ENCODE measurements at regions not wholly inside any gene's neighbourhood (a gene's known extent, or its start where the extent isn't known, plus 50 kb on each side); places are given as distances from the start of the nearest gene placed in this dataset.
A peak's percentile ranks its signal among the peaks of the same experiment; 100 is the strongest.

DNA sequence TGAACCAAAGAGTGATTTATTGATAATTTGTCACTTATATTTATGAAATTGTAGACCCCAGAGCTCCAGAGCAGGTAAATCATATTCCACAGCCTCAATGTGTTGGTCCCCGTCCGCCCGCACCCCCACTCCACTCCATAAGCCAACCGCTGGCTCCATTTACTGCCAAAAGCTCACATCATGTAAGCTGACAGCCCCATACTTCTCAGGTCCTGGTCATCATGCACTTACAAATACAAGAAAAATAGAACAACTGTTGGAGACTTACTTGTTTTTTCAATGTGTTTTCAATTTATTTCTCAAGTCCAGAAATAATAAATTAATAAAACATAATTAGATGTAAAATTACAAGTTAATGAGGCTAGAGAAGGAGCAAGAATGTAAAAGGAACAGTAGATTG lies 235.7 kb upstream of the HAND2 start:
- H3K4me3 ChIP-seq (ENCODE audit: low read depth, low read length), result no peak overlapping the region; the same call in 1 of the 2 replicates
- TF ChIP-seq, protein P1, sequence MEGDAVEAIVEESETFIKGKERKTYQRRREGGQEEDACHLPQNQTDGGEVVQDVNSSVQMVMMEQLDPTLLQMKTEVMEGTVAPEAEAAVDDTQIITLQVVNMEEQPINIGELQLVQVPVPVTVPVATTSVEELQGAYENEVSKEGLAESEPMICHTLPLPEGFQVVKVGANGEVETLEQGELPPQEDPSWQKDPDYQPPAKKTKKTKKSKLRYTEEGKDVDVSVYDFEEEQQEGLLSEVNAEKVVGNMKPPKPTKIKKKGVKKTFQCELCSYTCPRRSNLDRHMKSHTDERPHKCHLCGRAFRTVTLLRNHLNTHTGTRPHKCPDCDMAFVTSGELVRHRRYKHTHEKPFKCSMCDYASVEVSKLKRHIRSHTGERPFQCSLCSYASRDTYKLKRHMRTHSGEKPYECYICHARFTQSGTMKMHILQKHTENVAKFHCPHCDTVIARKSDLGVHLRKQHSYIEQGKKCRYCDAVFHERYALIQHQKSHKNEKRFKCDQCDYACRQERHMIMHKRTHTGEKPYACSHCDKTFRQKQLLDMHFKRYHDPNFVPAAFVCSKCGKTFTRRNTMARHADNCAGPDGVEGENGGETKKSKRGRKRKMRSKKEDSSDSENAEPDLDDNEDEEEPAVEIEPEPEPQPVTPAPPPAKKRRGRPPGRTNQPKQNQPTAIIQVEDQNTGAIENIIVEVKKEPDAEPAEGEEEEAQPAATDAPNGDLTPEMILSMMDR (IDR thresholded peaks at IDR 0.05; ENCODE audit: low read depth, low read length), result no peak
- H3K27me3 ChIP-seq, result no peaks in the 10 kb centered on the region
- peak; percentile 72 for DNase-seq
- H3K4me1 ChIP-seq, result peaks cover 26% of the 10 kb centered on the region
- no peaks in the 10 kb centered on the region for H3K36me3 ChIP-seq
- no peaks in the 10 kb centered on the region for H3K9me3 ChIP-seq

DNA sequence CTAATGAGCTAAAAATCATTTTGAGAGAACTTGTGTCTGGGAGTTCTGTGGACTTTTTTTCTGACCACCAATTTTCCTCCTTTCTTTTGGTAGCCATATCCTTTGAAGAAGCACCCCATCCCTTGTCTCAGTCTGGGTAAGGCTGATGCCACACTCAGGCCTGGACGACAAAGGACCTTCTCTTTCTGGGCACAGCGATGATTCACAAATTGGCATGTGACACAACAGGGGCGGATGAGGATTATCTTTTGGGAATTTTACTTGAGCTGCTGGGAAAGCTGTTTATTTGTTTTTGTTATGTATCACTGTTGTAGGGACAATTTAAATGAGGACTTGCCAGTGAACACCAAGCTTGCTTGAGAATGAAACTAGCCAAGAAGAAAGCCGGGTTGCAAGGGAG lies 233.4 kb upstream of the HAND2 start:
- DNase-seq, result no peak
- peaks cover 2% of the 10 kb centered on the region; the same call in 1 of the 2 replicates for H3K36me3 ChIP-seq
- no peaks in the 10 kb centered on the region for H3K27me3 ChIP-seq
- H3K4me3 ChIP-seq (ENCODE audit: low read depth, low read length), result no peak overlapping the region
- TF ChIP-seq, protein P1 (IDR thresholded peaks at IDR 0.05; ENCODE audit: low read depth, low read length), result no peak
- peaks cover 26% of the 10 kb centered on the region for H3K4me1 ChIP-seq
- no peaks in the 10 kb centered on the region for H3K9me3 ChIP-seq

GRCh38 chr4:173761938-173762337 lies 231.9 kb upstream of the HAND2 start:
- TF ChIP-seq, protein P1 (IDR thresholded peaks at IDR 0.05; ENCODE audit: low read depth, low read length), result no peak
- no peaks in the 10 kb centered on the region for H3K9me3 ChIP-seq

GRCh38 chr4:173761236-173761635 lies 231.2 kb upstream of the HAND2 start:
- Histone ChIP-seq H3K4me1 (peaks cover 31% of the 10 kb centered on the region), H3K9me3 (no peaks in the 10 kb centered on the region), H3K36me3 (peaks cover 2% of the 10 kb centered on the region; the same call in 1 of the 2 replicates), H3K27me3 (no peaks in the 10 kb centered on the region), H3K4me3 (ENCODE audit: low read depth, low read length) (no peak overlapping the region)
- no peak for DNase-seq
- TF ChIP-seq, protein P1 (IDR thresholded peaks at IDR 0.05; ENCODE audit: low read depth, low read length), result no peak

More at GRCh38 chr4:173761938-173762337, 231.9 kb upstream of the HAND2 start:
- Histone ChIP-seq H3K36me3 (peaks cover 2% of the 10 kb centered on the region; the same call in 1 of the 2 replicates), H3K4me1 (peaks cover 31% of the 10 kb centered on the region), H3K4me3 (ENCODE audit: low read depth, low read length) (no peak overlapping the region), H3K27me3 (no peaks in the 10 kb centered on the region)
- DNase-seq, result no peak

DNA sequence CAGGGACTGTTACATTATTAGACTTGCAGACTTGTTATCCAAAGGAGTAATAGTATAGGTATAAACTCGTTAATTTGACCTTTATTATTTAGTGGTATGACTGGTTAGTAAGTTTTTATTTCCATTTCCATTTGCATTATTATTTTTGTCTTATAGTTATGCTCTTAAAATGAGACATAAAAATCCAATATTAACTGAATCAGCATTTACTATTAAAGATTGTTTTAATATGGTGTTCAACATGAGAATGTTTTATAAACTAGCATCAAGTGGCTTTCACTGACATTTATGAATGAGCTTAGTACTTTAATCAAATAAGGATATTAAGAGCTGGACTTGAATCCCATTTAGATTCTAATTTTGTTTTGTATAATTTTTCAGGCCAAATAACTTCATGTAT lies 228.1 kb upstream of the HAND2 start:
- Histone ChIP-seq H3K4me3 (ENCODE audit: low read depth, low read length) (no peak overlapping the region), H3K4me1 (peaks cover 16% of the 10 kb centered on the region), H3K27me3 (no peaks in the 10 kb centered on the region), H3K9me3 (no peaks in the 10 kb centered on the region), H3K36me3 (peaks cover 2% of the 10 kb centered on the region; the same call in 1 of the 2 replicates)
- DNase-seq, result no peak
- TF ChIP-seq, protein P1 (IDR thresholded peaks at IDR 0.05; ENCODE audit: low read depth, low read length), result no peak

DNA sequence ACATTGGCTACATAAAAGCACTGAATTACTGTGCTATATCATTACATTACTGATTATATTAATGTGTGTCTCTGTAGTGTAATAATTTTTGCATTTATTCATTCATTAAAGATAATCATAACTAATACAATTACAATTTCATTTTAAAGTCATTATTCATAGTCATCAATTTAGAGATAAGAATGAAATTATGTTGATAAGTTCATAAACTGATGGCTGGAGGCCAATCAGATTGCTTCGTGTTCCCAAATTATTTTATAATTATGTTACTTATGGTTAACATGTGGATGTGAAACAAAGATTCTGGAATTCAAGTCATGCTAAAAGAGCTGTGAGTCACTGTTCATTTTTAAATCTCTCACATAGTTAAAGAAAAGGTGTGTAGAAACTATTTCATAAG lies 223.4 kb upstream of the HAND2 start:
- Histone ChIP-seq H3K9me3 (no peaks in the 10 kb centered on the region), H3K4me1 (peaks cover 51% of the 10 kb centered on the region), H3K36me3 (no peaks in the 10 kb centered on the region; the same call in 1 of the 2 replicates), H3K27me3 (no peaks in the 10 kb centered on the region), H3K4me3 (ENCODE audit: low read depth, low read length) (no peak overlapping the region)
- TF ChIP-seq, protein P1 (IDR thresholded peaks at IDR 0.05; ENCODE audit: low read depth, low read length), result no peak
- peak; percentile 60 for DNase-seq

All from BE2C (cell line).